Vagina (tissue), 2 donors: ENCODE measurements at regions not wholly inside any gene's neighbourhood (a gene's known extent, or its start where the extent isn't known, plus 50 kb on each side); places are given as distances from the start of the nearest gene placed in this dataset.

ENCODE experiments used
- POLR2AphosphoS5 ChIP-seq, 2 donors: sonication (generic); formaldehyde crosslinking; IDR thresholded peaks; one replicate each; pipeline ENCODE4 v1.9.0; 2017; ENCODE audit warnings: antibody characterized with exemption in 2 of 2, mild to moderate bottlenecking in 2 of 2, low read depth in 1 of 2; ENCODE audit not compliant: insufficient read depth in 1 of 2
- TF ChIP-seq, protein P1 (sequence below), 3 experiments: fragments of 450-650 bp in 2 of 3; fragments of 200-600 bp in 1 of 3; sonication (generic) in 1 of 3; IDR thresholded peaks; one replicate each; pipeline ENCODE4 v1.5.1; 2017 to 2019; ENCODE audit warnings: antibody characterized with exemption in 3 of 3, mild to moderate bottlenecking in 2 of 3, moderate library complexity in 2 of 3

DNA sequence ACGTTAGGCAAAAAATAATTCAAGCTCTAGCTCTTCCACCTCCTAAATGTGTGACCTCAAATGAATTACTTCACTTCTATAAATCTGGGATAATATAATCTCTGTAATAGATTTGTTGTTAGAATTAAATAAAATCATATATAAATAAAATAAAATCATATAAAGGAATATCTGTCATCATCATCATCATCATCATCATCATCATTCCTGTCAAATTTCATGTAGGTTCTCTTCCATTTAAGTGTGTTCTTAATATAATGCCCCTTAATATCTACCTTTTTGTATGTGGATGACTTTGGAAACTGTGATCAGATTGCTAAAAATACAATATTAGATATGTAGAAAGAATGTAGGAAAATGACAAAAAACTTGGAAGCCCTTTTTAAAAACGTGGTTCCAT lies 621.0 kb downstream of the ADGRL2 start:
- TF ChIP-seq, protein P1, sequence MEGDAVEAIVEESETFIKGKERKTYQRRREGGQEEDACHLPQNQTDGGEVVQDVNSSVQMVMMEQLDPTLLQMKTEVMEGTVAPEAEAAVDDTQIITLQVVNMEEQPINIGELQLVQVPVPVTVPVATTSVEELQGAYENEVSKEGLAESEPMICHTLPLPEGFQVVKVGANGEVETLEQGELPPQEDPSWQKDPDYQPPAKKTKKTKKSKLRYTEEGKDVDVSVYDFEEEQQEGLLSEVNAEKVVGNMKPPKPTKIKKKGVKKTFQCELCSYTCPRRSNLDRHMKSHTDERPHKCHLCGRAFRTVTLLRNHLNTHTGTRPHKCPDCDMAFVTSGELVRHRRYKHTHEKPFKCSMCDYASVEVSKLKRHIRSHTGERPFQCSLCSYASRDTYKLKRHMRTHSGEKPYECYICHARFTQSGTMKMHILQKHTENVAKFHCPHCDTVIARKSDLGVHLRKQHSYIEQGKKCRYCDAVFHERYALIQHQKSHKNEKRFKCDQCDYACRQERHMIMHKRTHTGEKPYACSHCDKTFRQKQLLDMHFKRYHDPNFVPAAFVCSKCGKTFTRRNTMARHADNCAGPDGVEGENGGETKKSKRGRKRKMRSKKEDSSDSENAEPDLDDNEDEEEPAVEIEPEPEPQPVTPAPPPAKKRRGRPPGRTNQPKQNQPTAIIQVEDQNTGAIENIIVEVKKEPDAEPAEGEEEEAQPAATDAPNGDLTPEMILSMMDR (IDR thresholded peaks at IDR 0.05): no peak
- no peak for TF ChIP-seq POLR2AphosphoS5 (IDR thresholded peaks at IDR 0.05; ENCODE audit: insufficient read depth in 1 of 2, low read depth in 1 of 2)
